GM12878 (cell line): ENCODE measurements at regions not wholly inside any gene's neighbourhood (a gene's known extent, or its start where the extent isn't known, plus 50 kb on each side); places are given as distances from the start of the nearest gene placed in this dataset.

Experiments
- CBX5 ChIP-seq: sonication (generic); IDR thresholded peaks from 2 replicates; pipeline ENCODE4 v1.6.1; 2016; ENCODE audit warnings: low read depth, moderate library complexity, mild to moderate bottlenecking, inconsistent platforms
- EP300 ChIP-seq, 2 experiments: fragments of 150-350 bp in 1 of 2; IDR thresholded peaks; 2 replicates each; pipeline ENCODE4 v1.6.1; 2011 to 2012; ENCODE audit warnings: low read depth in 2 of 2, low read length in 2 of 2, borderline replicate concordance in 1 of 2, improper control_type of control experiment in 1 of 2, inconsistent platforms in 1 of 2; ENCODE audit not compliant: control insufficient read depth in 1 of 2
- ESRRA ChIP-seq: IDR thresholded peaks from 2 replicates; pipeline ENCODE4 v1.6.1; 2012; ENCODE audit warnings: mild to moderate bottlenecking, low read length, improper control_type of control experiment
- FOXM1 ChIP-seq: IDR thresholded peaks from 2 replicates; pipeline ENCODE4 v1.6.1; 2012; ENCODE audit warnings: low read depth, mild to moderate bottlenecking, inconsistent platforms, low read length, moderate library complexity
- RB1 ChIP-seq: fragments of 450-650 bp; formaldehyde crosslinking; IDR thresholded peaks from 2 replicates; pipeline ENCODE4 v1.6.1; 2017; ENCODE audit warnings: mild to moderate bottlenecking, borderline replicate concordance
- TAF1 ChIP-seq: IDR thresholded peaks from 2 replicates; pipeline ENCODE4 v1.6.1; 2011; ENCODE audit warnings: mild to moderate bottlenecking, low read depth, low read length, borderline replicate concordance
- YBX1 ChIP-seq: fragments of 450-650 bp; IDR thresholded peaks from 2 replicates; pipeline ENCODE4 v1.6.1; 2016; ENCODE audit warnings: antibody characterized with exemption
- TF ChIP-seq, protein P1 (sequence below), 3 experiments: IDR thresholded peaks in 2 of 3; conservative IDR thresholded peaks in 1 of 3; 2 replicates each; pipeline ENCODE4 v1.5.1; 2011; ENCODE audit warnings: low read depth in 3 of 3, low read length in 3 of 3, mild to moderate bottlenecking in 3 of 3, control low read depth in 2 of 3, moderate library complexity in 2 of 3, inconsistent platforms in 1 of 3, mixed read lengths in 1 of 3; ENCODE audit not compliant: control insufficient read depth in 2 of 3, insufficient read depth in 1 of 3; ENCODE audit errors: extremely low read depth in 1 of 3
- TF ChIP-seq, protein P2 (sequence below): IDR thresholded peaks from 2 replicates; pipeline ENCODE4 v1.6.1; 2011; ENCODE audit warnings: low read depth, mild to moderate bottlenecking, low read length, moderate library complexity, borderline replicate concordance; ENCODE audit errors: extremely low read depth

DNA sequence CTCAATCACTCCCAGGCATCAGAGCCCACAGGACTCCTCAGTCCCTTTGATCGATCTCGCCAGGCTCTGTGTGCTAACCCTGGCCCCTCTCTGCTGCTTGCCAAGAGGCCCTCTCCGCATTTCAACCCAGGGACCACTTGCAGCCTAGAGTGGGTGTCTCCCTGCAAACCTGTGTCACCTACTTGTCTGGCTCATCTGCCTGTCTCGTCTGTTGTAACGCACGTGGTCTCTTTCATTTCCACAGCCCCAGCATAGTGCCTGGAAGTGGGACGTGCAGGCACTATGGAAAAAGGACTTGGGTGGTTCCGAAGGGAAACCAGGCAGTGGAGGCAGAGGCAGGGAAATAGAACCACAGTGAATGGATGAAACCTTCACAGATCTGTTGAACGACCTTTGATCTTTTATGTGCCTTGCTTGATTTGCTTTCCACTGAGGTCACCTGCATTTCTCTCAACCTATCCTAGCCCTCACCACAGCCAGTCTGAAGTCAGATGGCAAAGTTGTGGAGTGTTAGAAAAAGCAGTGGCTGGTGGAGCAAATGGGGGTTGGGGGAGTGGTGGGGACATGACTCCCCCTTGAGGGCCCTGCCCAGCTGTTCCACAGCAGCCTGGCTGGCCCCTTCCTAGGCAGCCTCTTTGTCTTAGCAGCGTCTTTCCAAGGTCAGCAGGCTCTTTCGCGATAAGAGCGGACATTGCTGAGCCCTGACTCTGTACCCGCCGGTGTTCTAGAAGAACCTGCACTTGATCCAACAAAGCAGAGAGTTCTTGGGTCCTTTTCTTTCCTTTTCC is 55.8 kb upstream of the TAGAP start:
- TF ChIP-seq FOXM1 (no peak), CBX5 (no peak), EP300 (IDR thresholded peaks at IDR 0.05; ENCODE audit: borderline replicate concordance in 1 of 2, control insufficient read depth in 1 of 2, low read depth in 2 of 2, low read length in 2 of 2) (no peak), YBX1 (no peak), TAF1 (no peak), ESRRA (no peak), RB1 (no peak)
- TF ChIP-seq, protein P1, sequence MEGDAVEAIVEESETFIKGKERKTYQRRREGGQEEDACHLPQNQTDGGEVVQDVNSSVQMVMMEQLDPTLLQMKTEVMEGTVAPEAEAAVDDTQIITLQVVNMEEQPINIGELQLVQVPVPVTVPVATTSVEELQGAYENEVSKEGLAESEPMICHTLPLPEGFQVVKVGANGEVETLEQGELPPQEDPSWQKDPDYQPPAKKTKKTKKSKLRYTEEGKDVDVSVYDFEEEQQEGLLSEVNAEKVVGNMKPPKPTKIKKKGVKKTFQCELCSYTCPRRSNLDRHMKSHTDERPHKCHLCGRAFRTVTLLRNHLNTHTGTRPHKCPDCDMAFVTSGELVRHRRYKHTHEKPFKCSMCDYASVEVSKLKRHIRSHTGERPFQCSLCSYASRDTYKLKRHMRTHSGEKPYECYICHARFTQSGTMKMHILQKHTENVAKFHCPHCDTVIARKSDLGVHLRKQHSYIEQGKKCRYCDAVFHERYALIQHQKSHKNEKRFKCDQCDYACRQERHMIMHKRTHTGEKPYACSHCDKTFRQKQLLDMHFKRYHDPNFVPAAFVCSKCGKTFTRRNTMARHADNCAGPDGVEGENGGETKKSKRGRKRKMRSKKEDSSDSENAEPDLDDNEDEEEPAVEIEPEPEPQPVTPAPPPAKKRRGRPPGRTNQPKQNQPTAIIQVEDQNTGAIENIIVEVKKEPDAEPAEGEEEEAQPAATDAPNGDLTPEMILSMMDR (IDR thresholded peaks at IDR 0.05 in 2 of 3, conservative IDR thresholded peaks at IDR 0.05 in 1 of 3; ENCODE audit: control insufficient read depth in 2 of 3, extremely low read depth in 1 of 3, insufficient read depth in 1 of 3, low read depth in 3 of 3, low read length in 3 of 3) = no peak
- TF ChIP-seq, protein P2, sequence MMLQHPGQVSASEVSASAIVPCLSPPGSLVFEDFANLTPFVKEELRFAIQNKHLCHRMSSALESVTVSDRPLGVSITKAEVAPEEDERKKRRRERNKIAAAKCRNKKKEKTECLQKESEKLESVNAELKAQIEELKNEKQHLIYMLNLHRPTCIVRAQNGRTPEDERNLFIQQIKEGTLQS = no peak
